Uterus (tissue), 3 donors: ENCODE measurements at regions not wholly inside any gene's neighbourhood (a gene's known extent, or its start where the extent isn't known, plus 50 kb on each side); places are given as distances from the start of the nearest gene placed in this dataset.
"Not testable (repeated sequence)": the region's sequence is repeated elsewhere in the genome, so short reads cannot be mapped to it uniquely, and the experiment has no call there.

Experiments
- DNase-seq, 2 donors: peaks; one replicate each; pipeline ENCODE4 v3.0.0-alpha.2; 2019 to 2020
- H3K27ac ChIP-seq, 2 donors: fragments of 200-600 bp; sonication (generic); 1 replicate in 1 of 2; 2 replicates in 1 of 2; pipeline ENCODE4 v1.5.1; 2016 to 2018
- H3K27me3 ChIP-seq, 2 donors: fragments of 200-600 bp; sonication (generic); one replicate each; pipeline ENCODE4 v1.5.1; 2018 to 2019; ENCODE audit warnings: control low read depth in 1 of 2
- H3K36me3 ChIP-seq, 2 donors: fragments of 200-600 bp; sonication (generic); one replicate each; pipeline ENCODE4 v1.5.1; 2019; ENCODE audit warnings: control low read depth in 1 of 2
- H3K4me1 ChIP-seq, 2 donors: fragments of 200-600 bp; sonication (generic); one replicate each; pipeline ENCODE4 v1.5.1; 2018 to 2019; ENCODE audit warnings: control low read depth in 1 of 2
- H3K4me3 ChIP-seq, 2 donors: fragments of 200-600 bp; sonication (generic); 1 replicate in 1 of 2; 2 replicates in 1 of 2; pipeline ENCODE4 v1.5.1; 2018 to 2019; ENCODE audit warnings: mild to moderate bottlenecking in 1 of 2
- H3K9me3 ChIP-seq, 2 donors: fragments of 200-600 bp; sonication (generic); one replicate each; pipeline ENCODE4 v1.5.1; 2019; ENCODE audit warnings: control low read depth in 1 of 2
- CTCF ChIP-seq, 4 experiments: fragments of 200-600 bp in 2 of 4; fragments of 450-650 bp in 2 of 4; sonication (generic) in 2 of 4; IDR thresholded peaks; one replicate each; pipeline ENCODE4 v1.5.1; 2016 to 2019; ENCODE audit warnings: antibody characterized with exemption in 4 of 4, mild to moderate bottlenecking in 2 of 4, moderate library complexity in 1 of 4
- POLR2A ChIP-seq, 2 donors: fragments of 450-650 bp; IDR thresholded peaks; one replicate each; pipeline ENCODE4 v1.6.1; 2016; ENCODE audit warnings: antibody characterized with exemption in 2 of 2, mild to moderate bottlenecking in 1 of 2, moderate library complexity in 1 of 2
- intact Hi-C: fragments of 100-400 bp; cut with DNase I; formaldehyde crosslinking; loops from one replicate; pipeline ENCODE4 v1.15.1; 2023; ENCODE audit warnings: low total_unique reads
- donor health status: DM: yes; HTN: yes; CAD: no.

- H3K36me3 ChIP-seq = no peaks in the 10 kb centered on the region
- no peaks in the 10 kb centered on the region for H3K4me1 ChIP-seq
- intact Hi-C loops = no loop called here
- H3K27ac ChIP-seq = no peak overlapping the region
- no peak for DNase-seq
- no peaks in the 10 kb centered on the region for H3K9me3 ChIP-seq
- TF ChIP-seq POLR2A (IDR thresholded peaks at IDR 0.05) (no peak), CTCF (IDR thresholded peaks at IDR 0.05) (no peak)
- no peaks in the 10 kb centered on the region for H3K27me3 ChIP-seq
- H3K4me3 ChIP-seq = no peak overlapping the region
Measured at GRCh38 chr11:23457641-23458040, 597.4 kb upstream of the CCDC179 start.

GRCh38 chr11:23471878-23472277, 611.6 kb upstream of the CCDC179 start:
- H3K27ac ChIP-seq = no peak overlapping the region
- H3K27me3 ChIP-seq = no peaks in the 10 kb centered on the region
- no peaks in the 10 kb centered on the region for H3K4me1 ChIP-seq
- H3K36me3 ChIP-seq = no peaks in the 10 kb centered on the region
- H3K9me3 ChIP-seq = no peaks in the 10 kb centered on the region
- H3K4me3 ChIP-seq = no peak overlapping the region
- intact Hi-C loops = no loop called here
- TF ChIP-seq POLR2A (IDR thresholded peaks at IDR 0.05) (no peak), CTCF (IDR thresholded peaks at IDR 0.05) (no peak)
- DNase-seq = no peak

GRCh38 chr11:23473782-23474181, 613.5 kb upstream of the CCDC179 start:
- Histone ChIP-seq H3K36me3 (no peaks in the 10 kb centered on the region), H3K27me3 (no peaks in the 10 kb centered on the region), H3K9me3 (no peaks in the 10 kb centered on the region), H3K4me1 (no peaks in the 10 kb centered on the region), H3K27ac (no peak overlapping the region), H3K4me3 (no peak overlapping the region)
- intact Hi-C loops = no loop called here
- DNase-seq = no peak
- TF ChIP-seq POLR2A (IDR thresholded peaks at IDR 0.05) (no peak), CTCF (IDR thresholded peaks at IDR 0.05) (no peak)

GRCh38 chr11:23480736-23481135, 620.5 kb upstream of the CCDC179 start:
- H3K4me3 ChIP-seq = no peak overlapping the region
- H3K4me1 ChIP-seq = no peaks in the 10 kb centered on the region
- DNase-seq = no peak
- H3K27me3 ChIP-seq = no peaks in the 10 kb centered on the region
- no peaks in the 10 kb centered on the region for H3K9me3 ChIP-seq
- no peak for TF ChIP-seq CTCF (IDR thresholded peaks at IDR 0.05)
- H3K27ac ChIP-seq = no peak overlapping the region
- intact Hi-C loops = no loop called here
- H3K36me3 ChIP-seq = no peaks in the 10 kb centered on the region

- H3K36me3 ChIP-seq, H3K9me3 ChIP-seq, DNase-seq, H3K27me3 ChIP-seq, intact Hi-C loops, H3K4me1 ChIP-seq, H3K27ac ChIP-seq, H3K4me3 ChIP-seq: not testable (repeated sequence)
Measured at GRCh38 chr11:23484146-23484545, 623.9 kb upstream of the CCDC179 start.

GRCh38 chr11:23484618-23485017, 624.3 kb upstream of the CCDC179 start:
- H3K4me1 ChIP-seq, H3K4me3 ChIP-seq, H3K36me3 ChIP-seq, H3K9me3 ChIP-seq, intact Hi-C loops, DNase-seq, H3K27me3 ChIP-seq, H3K27ac ChIP-seq: not testable (repeated sequence)
